ENCODE measurements at regions not wholly inside any gene's neighbourhood (a gene's known extent, or its start where the extent isn't known, plus 50 kb on each side); places are given as distances from the start of the nearest gene placed in this dataset.

DNA sequence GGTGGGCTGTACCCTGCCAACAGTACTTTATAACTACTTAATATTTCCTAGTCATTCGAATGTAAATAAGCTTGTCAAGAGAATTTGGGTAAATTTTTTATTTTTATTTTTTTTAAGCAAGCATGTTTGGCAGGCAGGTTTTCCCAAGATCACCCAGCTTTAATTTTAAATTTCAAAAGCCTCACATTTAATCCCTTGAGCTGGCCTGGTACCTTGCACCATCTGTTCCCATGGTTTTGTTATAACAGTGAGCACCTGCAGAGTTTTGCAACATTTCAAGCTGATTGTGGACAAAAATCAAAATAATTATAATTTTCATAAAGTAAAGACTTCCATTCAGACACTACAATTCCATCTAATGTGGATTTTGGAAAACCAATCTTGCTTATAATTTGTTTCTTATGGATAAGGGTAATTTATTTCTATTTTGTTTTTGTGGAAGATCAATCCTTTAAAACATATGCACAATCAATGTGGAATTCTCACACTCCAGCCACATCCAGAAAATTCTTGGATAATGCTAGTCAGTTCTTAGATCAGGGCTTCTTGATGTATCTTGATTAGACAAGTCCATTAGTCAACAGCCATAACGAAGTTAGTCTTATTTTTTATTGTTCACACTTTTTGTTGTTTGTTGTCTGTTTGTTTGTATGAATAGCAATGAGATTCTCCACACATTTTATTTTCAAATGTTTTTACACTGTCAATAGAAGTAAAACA, 689.3 kb downstream of the NR4A2 start:
- no peak for TF ChIP-seq CTCF (IDR thresholded peaks at IDR 0.05)
- ChIA-PET CTCF (no interaction called here), POLR2A (no interaction called here)
- no peak overlapping the region for H3K27ac Mint-ChIP-seq
- no peak for DNase-seq
- intact Hi-C loops (cut with micrococcal nuclease): no loop called here
- no peaks in the 10 kb centered on the region for H3K4me1 Mint-ChIP-seq (ENCODE audit: low read depth)
- no peak for ATAC-seq
- H3K9me3 Mint-ChIP-seq: peaks cover 1% of the 10 kb centered on the region
- H3K4me3 Mint-ChIP-seq: no peak overlapping the region
- no peaks in the 10 kb centered on the region for H3K27me3 Mint-ChIP-seq
- no peaks in the 10 kb centered on the region for H3K36me3 Mint-ChIP-seq (ENCODE audit: low read depth)

DNA sequence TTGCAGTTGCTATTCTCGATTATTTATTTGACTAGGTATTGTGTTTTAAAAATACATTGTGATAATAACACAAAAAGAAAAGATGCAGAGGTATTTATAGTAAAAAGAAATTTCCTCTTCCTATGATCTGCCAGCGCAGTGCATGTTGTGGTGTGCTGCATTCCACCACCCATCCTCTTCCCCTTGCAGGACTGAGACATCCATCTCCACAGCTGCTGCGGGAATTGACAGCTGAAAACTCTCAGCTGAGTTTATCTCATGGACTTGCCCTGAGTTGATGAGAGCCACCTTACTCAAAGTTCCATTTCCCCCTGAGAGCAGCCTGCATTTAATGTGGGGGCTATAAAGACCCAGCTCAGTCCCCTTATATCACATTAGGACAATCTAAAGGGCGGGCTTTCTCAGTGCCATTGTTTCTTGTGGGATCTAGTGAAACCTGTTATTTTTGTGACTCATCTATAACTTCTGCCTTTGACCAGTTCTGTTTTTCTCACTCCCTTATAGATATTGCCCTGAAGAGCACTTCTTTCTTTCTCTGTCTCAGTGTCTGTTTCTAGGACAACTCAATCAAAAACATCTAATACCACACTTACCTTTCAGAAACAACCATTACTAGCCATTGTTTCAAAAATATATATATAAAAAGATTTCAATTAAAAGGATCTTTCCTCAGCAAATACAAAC, 698.5 kb downstream of the NR4A2 start:
- DNase-seq: no peak
- H3K36me3 Mint-ChIP-seq (ENCODE audit: low read depth): no peaks in the 10 kb centered on the region

GRCh38 chr2:155633060-155633839, 699.3 kb downstream of the NR4A2 start:
- ChIA-PET POLR2A (no interaction called here), CTCF (no interaction called here)
- H3K36me3 Mint-ChIP-seq (ENCODE audit: low read depth): no peaks in the 10 kb centered on the region
- H3K27ac Mint-ChIP-seq: no peak overlapping the region
- no peaks in the 10 kb centered on the region for H3K9me3 Mint-ChIP-seq
- intact Hi-C loops (cut with micrococcal nuclease): no loop called here
- TF ChIP-seq CTCF (IDR thresholded peaks at IDR 0.05): no peak
- no peaks in the 10 kb centered on the region for H3K27me3 Mint-ChIP-seq
- H3K4me3 Mint-ChIP-seq: no peak overlapping the region
- no peak for DNase-seq
- no peak for ATAC-seq
- H3K4me1 Mint-ChIP-seq (ENCODE audit: low read depth): no peaks in the 10 kb centered on the region

More for the DNA sequence above, 698.5 kb downstream of the NR4A2 start:
- no peak for ATAC-seq
- Mint-ChIP-seq H3K4me3 (no peak overlapping the region), H3K27me3 (no peaks in the 10 kb centered on the region), H3K27ac (no peak overlapping the region), H3K9me3 (no peaks in the 10 kb centered on the region), H3K4me1 (ENCODE audit: low read depth) (no peaks in the 10 kb centered on the region)
- intact Hi-C loops (cut with micrococcal nuclease): no loop called here
- POLR2A ChIA-PET: no interaction called here
- CTCF ChIA-PET: no interaction called here
- no peak for TF ChIP-seq CTCF (IDR thresholded peaks at IDR 0.05)

- no peak for ATAC-seq
- intact Hi-C loops (cut with micrococcal nuclease): no loop called here
- CTCF ChIA-PET: no interaction called here
- DNase-seq: no peak
- TF ChIP-seq CTCF (IDR thresholded peaks at IDR 0.05): no peak
- Mint-ChIP-seq H3K4me3 (no peak overlapping the region), H3K4me1 (ENCODE audit: low read depth) (no peaks in the 10 kb centered on the region), H3K36me3 (ENCODE audit: low read depth) (no peaks in the 10 kb centered on the region), H3K27ac (no peak overlapping the region), H3K9me3 (no peaks in the 10 kb centered on the region), H3K27me3 (no peaks in the 10 kb centered on the region)
- POLR2A ChIA-PET: no interaction called here
Observed at GRCh38 chr2:155630760-155631159, 701.8 kb downstream of the NR4A2 start.

GRCh38 chr2:155622443-155622842, 710.1 kb downstream of the NR4A2 start:
- Mint-ChIP-seq H3K4me1 (ENCODE audit: low read depth) (no peaks in the 10 kb centered on the region), H3K36me3 (ENCODE audit: low read depth) (no peaks in the 10 kb centered on the region), H3K9me3 (no peaks in the 10 kb centered on the region), H3K4me3 (no peak overlapping the region), H3K27ac (no peak overlapping the region), H3K27me3 (no peaks in the 10 kb centered on the region)
- DNase-seq: no peak
- TF ChIP-seq CTCF (IDR thresholded peaks at IDR 0.05): no peak
- ChIA-PET POLR2A (no interaction called here), CTCF (no interaction called here)
- ATAC-seq: no peak
- intact Hi-C loops (cut with micrococcal nuclease): no loop called here
